ENCODE measurements at regions not wholly inside any gene's neighbourhood (a gene's known extent, or its start where the extent isn't known, plus 50 kb on each side); places are given as distances from the start of the nearest gene placed in this dataset.

DNA sequence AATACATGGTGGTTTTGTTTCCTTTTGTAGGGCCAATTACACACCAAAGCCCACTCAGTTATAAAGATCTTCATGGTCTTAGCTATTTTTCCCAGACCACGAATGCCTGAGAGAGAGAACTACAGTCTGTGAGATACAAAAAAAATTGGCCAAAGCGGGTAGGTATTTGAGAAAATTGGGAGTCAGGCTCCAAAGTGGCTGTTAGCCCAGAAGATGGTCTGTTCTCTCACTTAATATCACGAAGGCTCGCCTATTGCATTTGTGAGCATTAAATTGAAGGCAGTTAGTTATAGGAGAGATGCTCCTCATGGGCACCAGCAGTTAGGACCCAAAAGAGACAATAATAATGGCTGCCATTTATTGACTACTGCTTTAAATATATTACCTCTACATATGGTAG is 342.7 kb downstream of the PLPP3 start:
- no peaks in the 10 kb centered on the region for H3K36me3 ChIP-seq (ENCODE audit: control insufficient read depth in 2 of 4, insufficient read depth in 4 of 4, low read length in 3 of 4)
- H3K56ac ChIP-seq (replicated peaks; ENCODE audit: insufficient read length, low read depth, low read length), result no peak overlapping the region
- H2BK20ac ChIP-seq (ENCODE audit: low read length), result no peak overlapping the region
- no peak overlapping the region for H2AK5ac ChIP-seq (ENCODE audit: low read depth, low read length)
- no peak overlapping the region for H2BK15ac ChIP-seq (ENCODE audit: low read length)
- no peaks in the 10 kb centered on the region for H3K9me3 ChIP-seq (ENCODE audit: insufficient read depth in 2 of 2, low read depth in 1 of 2, low read length in 1 of 2)
- no peak overlapping the region for H2BK120ac ChIP-seq (replicated peaks; ENCODE audit: low read depth, low read length)
- H3K27me3 ChIP-seq (replicated peaks in 1 of 4; ENCODE audit: control insufficient read depth in 3 of 4, extremely low read depth in 1 of 4, insufficient read depth in 3 of 4, low read length in 3 of 4), result no peaks in the 10 kb centered on the region
- WGBS, 2 experiments (ENCODE audit: extremely low coverage in 1 of 2, insufficient coverage in 1 of 2, insufficient read length in 1 of 2, insufficient replicate concordance in 2 of 2, low coverage in 1 of 2, low lambda C conversion rate in 2 of 2, missing lambda C conversion rate in 1 of 2), result 93% methylated on average over 4 of the region's 4 CpGs; no CpG with 5 or more reads in 1 of the 2 experiments
- H3K18ac ChIP-seq (ENCODE audit: extremely low read depth, low read length), result no peak overlapping the region
- H3K23me2 ChIP-seq (ENCODE audit: low read depth, low read length), result no peaks in the 10 kb centered on the region
- H4K5ac ChIP-seq (ENCODE audit: insufficient read length, low read depth, low read length), result no peak overlapping the region
- no peaks in the 10 kb centered on the region for H3K4me1 ChIP-seq (replicated peaks in 1 of 4; ENCODE audit: control insufficient read depth in 3 of 4, insufficient read depth in 4 of 4, low read length in 3 of 4)
- DNase-seq (ENCODE audit: low read depth in 1 of 2, low spot score in 2 of 2) (no peak), FAIRE-seq (no peak)
- H4K8ac ChIP-seq (ENCODE audit: extremely low read depth, insufficient read depth, low read length), result no peak overlapping the region
- H2BK5ac ChIP-seq (ENCODE audit: low read depth, low read length), result no peak overlapping the region
- H3K9ac ChIP-seq (replicated peaks in 1 of 4; ENCODE audit: extremely low read depth in 1 of 4, low read depth in 3 of 4, low read length in 3 of 4), result no peak overlapping the region
- H3K4ac ChIP-seq (replicated peaks; ENCODE audit: insufficient read length, low read depth, low read length), result no peak overlapping the region
- no peak overlapping the region for H4K91ac ChIP-seq (replicated peaks; ENCODE audit: insufficient read length, low read length)
- no peak overlapping the region for H2BK12ac ChIP-seq (ENCODE audit: low read depth, low read length)
- H3K79me1 ChIP-seq (ENCODE audit: low read depth, low read length), result no peaks in the 10 kb centered on the region
- H4K20me1 ChIP-seq (replicated peaks in 1 of 2; ENCODE audit: control insufficient read depth in 1 of 2, insufficient read depth in 2 of 2, low read length in 2 of 2), result no peaks in the 10 kb centered on the region
- H3K27ac ChIP-seq (ENCODE audit: low read depth, low read length), result no peak overlapping the region
- H2AFZ ChIP-seq (ENCODE audit: low read length), result no peak overlapping the region
- no peak overlapping the region for H3K4me3 ChIP-seq (ENCODE audit: extremely low read depth in 1 of 4, insufficient read depth in 2 of 4, low read depth in 3 of 4, low read length in 4 of 4)
- POLR2A ChIA-PET (ENCODE audit: partially characterized antibody), result no interaction called here
- H3K79me2 ChIP-seq (ENCODE audit: control insufficient read depth in 1 of 2, insufficient read depth in 2 of 2, low read length in 2 of 2), result no peaks in the 10 kb centered on the region
- H3K14ac ChIP-seq (ENCODE audit: insufficient read length), result no peak overlapping the region
- CTCF ChIA-PET (ENCODE audit: partially characterized antibody), result no interaction called here
- no peak overlapping the region for H3K23ac ChIP-seq (ENCODE audit: insufficient read length)
- H3K4me2 ChIP-seq (ENCODE audit: insufficient read depth in 1 of 2, low read depth in 2 of 2, low read length in 2 of 2), result no peak overlapping the region
- TF ChIP-seq MAFK (IDR thresholded peaks at IDR 0.05; ENCODE audit: low read depth, low read length), result no peak
- no peak for TF ChIP-seq CBX5 (IDR thresholded peaks at IDR 0.05; ENCODE audit: low read depth, low read length)
- TF ChIP-seq, protein P1, sequence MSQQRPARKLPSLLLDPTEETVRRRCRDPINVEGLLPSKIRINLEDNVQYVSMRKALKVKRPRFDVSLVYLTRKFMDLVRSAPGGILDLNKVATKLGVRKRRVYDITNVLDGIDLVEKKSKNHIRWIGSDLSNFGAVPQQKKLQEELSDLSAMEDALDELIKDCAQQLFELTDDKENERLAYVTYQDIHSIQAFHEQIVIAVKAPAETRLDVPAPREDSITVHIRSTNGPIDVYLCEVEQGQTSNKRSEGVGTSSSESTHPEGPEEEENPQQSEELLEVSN (IDR thresholded peaks at IDR 0.05), result no peak
